ENCODE measurements at regions not wholly inside any gene's neighbourhood (a gene's known extent, or its start where the extent isn't known, plus 50 kb on each side); places are given as distances from the start of the nearest gene placed in this dataset.

DNA sequence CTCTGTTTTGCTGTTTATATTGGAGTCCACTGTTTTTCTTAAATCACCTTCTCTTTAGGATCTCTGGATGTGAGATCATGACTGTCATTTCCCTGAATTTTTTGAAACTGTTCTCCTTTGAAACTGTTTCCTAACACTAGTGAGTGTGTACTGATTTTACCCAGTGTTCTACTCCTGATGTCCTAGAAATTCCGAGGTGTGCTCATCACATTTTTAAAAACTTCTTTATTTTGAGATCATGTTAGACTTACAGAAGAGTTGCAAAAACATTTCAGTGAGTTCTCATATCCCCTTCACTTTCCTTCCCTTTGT lies 292.6 kb downstream of the NFKBIZ start:
- TF ChIP-seq POLR2A (IDR thresholded peaks at IDR 0.05), result no peak
- TF ChIP-seq, protein P1, sequence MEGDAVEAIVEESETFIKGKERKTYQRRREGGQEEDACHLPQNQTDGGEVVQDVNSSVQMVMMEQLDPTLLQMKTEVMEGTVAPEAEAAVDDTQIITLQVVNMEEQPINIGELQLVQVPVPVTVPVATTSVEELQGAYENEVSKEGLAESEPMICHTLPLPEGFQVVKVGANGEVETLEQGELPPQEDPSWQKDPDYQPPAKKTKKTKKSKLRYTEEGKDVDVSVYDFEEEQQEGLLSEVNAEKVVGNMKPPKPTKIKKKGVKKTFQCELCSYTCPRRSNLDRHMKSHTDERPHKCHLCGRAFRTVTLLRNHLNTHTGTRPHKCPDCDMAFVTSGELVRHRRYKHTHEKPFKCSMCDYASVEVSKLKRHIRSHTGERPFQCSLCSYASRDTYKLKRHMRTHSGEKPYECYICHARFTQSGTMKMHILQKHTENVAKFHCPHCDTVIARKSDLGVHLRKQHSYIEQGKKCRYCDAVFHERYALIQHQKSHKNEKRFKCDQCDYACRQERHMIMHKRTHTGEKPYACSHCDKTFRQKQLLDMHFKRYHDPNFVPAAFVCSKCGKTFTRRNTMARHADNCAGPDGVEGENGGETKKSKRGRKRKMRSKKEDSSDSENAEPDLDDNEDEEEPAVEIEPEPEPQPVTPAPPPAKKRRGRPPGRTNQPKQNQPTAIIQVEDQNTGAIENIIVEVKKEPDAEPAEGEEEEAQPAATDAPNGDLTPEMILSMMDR (IDR thresholded peaks at IDR 0.05), result no peak
- DNase-seq (no peak), ATAC-seq (no peak)
- no peaks in the 10 kb centered on the region for H3K9me3 ChIP-seq
- H3K27ac ChIP-seq, result no peak overlapping the region
- 63% methylated on average over 1 of the region's 1 CpG for WGBS (ENCODE audit: insufficient coverage, low coverage, low lambda C conversion rate, missing lambda C conversion rate)
- H3K4me1 ChIP-seq, result no peaks in the 10 kb centered on the region
- intact Hi-C loops (cut with DNase I), result no loop called here
- no peaks in the 10 kb centered on the region for H3K36me3 ChIP-seq
- no peak overlapping the region for H3K4me3 ChIP-seq
- H3K27me3 ChIP-seq, result no peaks in the 10 kb centered on the region

DNA sequence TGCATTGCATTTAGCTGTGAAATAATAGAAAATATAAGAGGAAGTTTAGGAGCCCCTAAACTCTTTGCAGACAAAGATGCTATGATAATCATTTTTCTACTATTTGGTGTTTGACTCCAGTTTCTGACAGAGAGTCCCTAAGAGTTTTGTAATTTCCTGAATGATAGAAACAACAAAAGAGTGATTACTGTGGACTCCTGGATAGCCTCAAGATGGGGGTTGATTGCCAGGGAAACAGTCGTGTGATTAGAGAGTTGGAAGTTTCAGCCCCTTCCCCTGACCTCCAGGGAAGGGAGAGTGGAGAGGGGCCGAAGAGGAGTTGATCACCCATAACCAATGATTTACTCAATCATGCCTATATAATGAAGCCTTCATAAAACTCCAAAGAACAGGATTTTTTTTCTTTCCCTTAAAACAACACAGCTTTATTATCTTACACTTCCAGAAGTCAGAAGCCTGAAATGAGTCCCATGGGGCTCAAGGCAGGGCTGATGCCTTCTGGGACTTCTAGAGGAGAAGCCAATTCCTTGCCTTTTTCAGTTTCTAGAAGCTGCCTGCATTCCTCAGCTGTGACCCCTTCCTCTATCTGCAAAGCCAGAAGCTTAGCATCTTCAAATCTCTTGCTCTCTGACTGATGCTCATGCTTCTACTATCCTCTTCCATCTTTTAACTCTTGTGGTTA lies 292.3 kb upstream of the ZPLD1 start:
- no peak overlapping the region for H3K27ac ChIP-seq
- H3K9me3 ChIP-seq, result no peaks in the 10 kb centered on the region
- H3K4me3 ChIP-seq, result no peak overlapping the region
- intact Hi-C loops (cut with DNase I), result no loop called here
- H3K4me1 ChIP-seq, result no peaks in the 10 kb centered on the region
- no peaks in the 10 kb centered on the region for H3K36me3 ChIP-seq
- TF ChIP-seq, protein P1 (IDR thresholded peaks at IDR 0.05), result no peak
- TF ChIP-seq POLR2A (IDR thresholded peaks at IDR 0.05), result no peak
- ATAC-seq (no peak), DNase-seq (no peak)
- WGBS (ENCODE audit: insufficient coverage, low coverage, low lambda C conversion rate, missing lambda C conversion rate), result 70% methylated on average over 2 of the region's 2 CpGs
- H3K27me3 ChIP-seq, result no peaks in the 10 kb centered on the region

DNA sequence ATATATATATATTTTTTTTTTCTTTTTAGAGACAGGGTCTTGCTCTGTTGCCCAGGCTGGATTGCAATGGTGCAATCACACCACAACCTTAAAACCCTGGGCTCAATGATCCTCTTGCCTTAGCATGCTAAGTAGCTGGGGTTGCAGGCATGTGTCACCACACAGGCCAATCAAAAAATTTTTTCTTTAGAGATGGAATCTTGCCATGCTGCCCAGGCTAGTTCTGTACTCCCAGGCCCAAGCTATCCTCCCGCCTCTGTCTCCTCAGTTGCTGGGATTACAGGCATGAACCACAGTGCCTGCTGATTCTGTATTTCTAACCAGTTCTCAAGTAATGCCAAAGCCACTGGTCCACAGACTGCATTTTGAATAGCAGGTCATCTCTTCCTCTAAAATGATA lies 291.3 kb upstream of the ZPLD1 start:
- no peak for ATAC-seq
- DNase-seq, result no peak
- TF ChIP-seq POLR2A (IDR thresholded peaks at IDR 0.05), result no peak
- TF ChIP-seq, protein P1 (IDR thresholded peaks at IDR 0.05), result no peak
- Histone ChIP-seq H3K4me3 (no peak overlapping the region), H3K27me3 (no peaks in the 10 kb centered on the region), H3K9me3 (no peaks in the 10 kb centered on the region), H3K4me1 (no peaks in the 10 kb centered on the region), H3K36me3 (no peaks in the 10 kb centered on the region), H3K27ac (no peak overlapping the region)
- WGBS (ENCODE audit: insufficient coverage, low coverage, low lambda C conversion rate, missing lambda C conversion rate), result no CpG with 5 or more reads among the region's 1 CpG
- intact Hi-C loops (cut with DNase I), result no loop called here

DNA sequence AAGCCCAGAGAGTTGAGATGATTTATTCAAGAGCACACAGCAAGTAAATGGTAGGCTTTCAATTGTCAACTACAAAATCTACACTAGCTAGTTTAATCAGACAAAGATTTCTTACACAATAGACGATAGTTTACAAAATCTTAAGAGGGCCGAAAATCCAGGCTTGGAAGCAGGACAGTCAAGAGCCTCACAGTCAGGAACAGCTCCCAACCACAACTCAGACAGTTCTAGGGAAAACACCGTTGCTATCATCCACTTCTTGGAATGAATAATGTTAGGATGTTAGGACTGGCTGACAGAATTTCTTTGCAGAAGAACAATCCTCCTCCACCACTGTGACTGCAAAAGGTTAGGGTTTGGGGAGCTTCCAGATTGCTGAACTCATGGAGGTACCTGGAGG lies 290.8 kb upstream of the ZPLD1 start:
- DNase-seq, result no peak
- WGBS (ENCODE audit: insufficient coverage, low coverage, low lambda C conversion rate, missing lambda C conversion rate), result 71% methylated on average over 3 of the region's 3 CpGs

More for the DNA sequence above, 290.8 kb upstream of the ZPLD1 start:
- H3K4me3 ChIP-seq, result no peak overlapping the region
- no peak for ATAC-seq
- no peaks in the 10 kb centered on the region for H3K9me3 ChIP-seq
- H3K27ac ChIP-seq, result no peak overlapping the region
- no peaks in the 10 kb centered on the region for H3K27me3 ChIP-seq
- TF ChIP-seq POLR2A (IDR thresholded peaks at IDR 0.05), result no peak
- TF ChIP-seq, protein P1 (IDR thresholded peaks at IDR 0.05), result no peak
- intact Hi-C loops (cut with DNase I), result no loop called here
- no peaks in the 10 kb centered on the region for H3K4me1 ChIP-seq
- H3K36me3 ChIP-seq, result no peaks in the 10 kb centered on the region

Data from right lobe of liver (tissue), 6 donors.